ENCODE measurements at regions not wholly inside any gene's neighbourhood (a gene's known extent, or its start where the extent isn't known, plus 50 kb on each side); places are given as distances from the start of the nearest gene placed in this dataset.

GRCh38 chr3:161915418-161915750 is 418.8 kb downstream of the OTOL1 start:
- ChIA-PET RAD21 (ENCODE audit: low non-redundant PET in 1 of 2, low total read pairs in 2 of 2, uncharacterized antibody in 2 of 2, unreplicated experiment in 2 of 2) (no interaction called here), CTCF (no interaction called here), POLR2A (no interaction called here)
- H4K20me1 ChIP-seq (ENCODE audit: insufficient read depth) = no peaks in the 10 kb centered on the region
- H3K27ac ChIP-seq (ENCODE audit: low read depth, low read length) = no peak overlapping the region
- H3K79me2 ChIP-seq (ENCODE audit: insufficient read depth, low read length) = no peaks in the 10 kb centered on the region
- intact Hi-C loops (cut with micrococcal nuclease) = no loop called here
- no peak overlapping the region for H2AFZ ChIP-seq (ENCODE audit: low read depth, low read length, poor library complexity, severe bottlenecking)
- no peaks in the 10 kb centered on the region for H3K9me2 ChIP-seq (ENCODE audit: insufficient read depth)
- TF ChIP-seq ZFX (IDR thresholded peaks at IDR 0.05) = no peak
- TF ChIP-seq EZH2 (IDR thresholded peaks at IDR 0.05) = no peak
- TF ChIP-seq ZBTB33 (IDR thresholded peaks at IDR 0.05; ENCODE audit: extremely low read depth, insufficient replicate concordance, low read length) = no peak
- no peak for TF ChIP-seq SIN3A (IDR thresholded peaks at IDR 0.05; ENCODE audit: low read depth)
- no peak for DNase-seq (ENCODE audit: low read depth, low spot score)
- H3K36me3 ChIP-seq (ENCODE audit: control insufficient read depth in 1 of 2, insufficient read depth in 2 of 2, low read length in 2 of 2) = no peaks in the 10 kb centered on the region
- no peak overlapping the region for H3K4me3 ChIP-seq (replicated peaks in 1 of 2; ENCODE audit: low read depth in 1 of 2, low read length in 2 of 2)
- no peaks in the 10 kb centered on the region for H3K27me3 ChIP-seq (ENCODE audit: insufficient read depth, low read length)
- BruUV-seq (replicated peaks) = no TSS peak
- H3K4me2 ChIP-seq (ENCODE audit: low read length) = no peak overlapping the region
- no peaks in the 10 kb centered on the region for H3K9me3 ChIP-seq (ENCODE audit: control insufficient read depth in 1 of 2, insufficient read depth in 1 of 2, low read depth in 1 of 2, low read length in 2 of 2)
- ATAC-seq = no peak
- H3K9ac ChIP-seq (ENCODE audit: low read length) = no peak overlapping the region
- H3K4me1 ChIP-seq (ENCODE audit: control insufficient read depth in 1 of 2, insufficient read depth in 2 of 2, low read length in 2 of 2) = peaks cover 0 to 5% of the 10 kb centered on the region in 2 experiments; a peak in 1 of 4 replicates

GRCh38 chr3:161920196-161920595 is 423.6 kb downstream of the OTOL1 start:
- Histone ChIP-seq H3K27me3 (ENCODE audit: insufficient read depth, low read length) (no peaks in the 10 kb centered on the region), H3K4me2 (ENCODE audit: low read length) (no peak overlapping the region), H4K20me1 (ENCODE audit: insufficient read depth) (no peaks in the 10 kb centered on the region), H3K9me2 (ENCODE audit: insufficient read depth) (0 out of 2 replicates have a peak, but pooled peaks cover 3% of the 10 kb centered on the region), H3K4me3 (replicated peaks in 1 of 2; ENCODE audit: low read depth in 1 of 2, low read length in 2 of 2) (no peak overlapping the region), H3K36me3 (ENCODE audit: control insufficient read depth in 1 of 2, insufficient read depth in 2 of 2, low read length in 2 of 2) (no peaks in the 10 kb centered on the region), H3K9ac (ENCODE audit: low read length) (no peak overlapping the region), H3K79me2 (ENCODE audit: insufficient read depth, low read length) (no peaks in the 10 kb centered on the region), H3K9me3 (ENCODE audit: control insufficient read depth in 1 of 2, insufficient read depth in 1 of 2, low read depth in 1 of 2, low read length in 2 of 2) (no peaks in the 10 kb centered on the region), H3K4me1 (ENCODE audit: control insufficient read depth in 1 of 2, insufficient read depth in 2 of 2, low read length in 2 of 2) (no peaks in the 10 kb centered on the region), H3K27ac (ENCODE audit: low read depth, low read length) (no peak overlapping the region), H2AFZ (ENCODE audit: low read depth, low read length, poor library complexity, severe bottlenecking) (no peak overlapping the region)
- intact Hi-C loops (cut with micrococcal nuclease) = no loop called here
- ChIA-PET CTCF (no interaction called here), RAD21 (ENCODE audit: low non-redundant PET in 1 of 2, low total read pairs in 2 of 2, uncharacterized antibody in 2 of 2, unreplicated experiment in 2 of 2) (no interaction called here), POLR2A (no interaction called here)
- no peak for DNase-seq (ENCODE audit: low read depth, low spot score)
- no peak for ATAC-seq
- TF ChIP-seq MAX (IDR thresholded peaks at IDR 0.05) (no peak), ZFX (IDR thresholded peaks at IDR 0.05) (no peak), JUND (IDR thresholded peaks at IDR 0.05) (no peak), SP1 (IDR thresholded peaks at IDR 0.05; ENCODE audit: low read depth) (no peak), RAD21 (IDR thresholded peaks at IDR 0.05; ENCODE audit: low read depth) (no peak), ZBTB33 (IDR thresholded peaks at IDR 0.05; ENCODE audit: extremely low read depth, insufficient replicate concordance, low read length) (no peak), SIN3A (IDR thresholded peaks at IDR 0.05; ENCODE audit: low read depth) (no peak), CEBPB (IDR thresholded peaks at IDR 0.05; ENCODE audit: low read depth) (no peak), ZNF274 (IDR thresholded peaks at IDR 0.05; ENCODE audit: low read depth, low read length) (no peak)
- BruUV-seq (replicated peaks) = no TSS peak

All from HCT116 (cell line).